GM18873 (cell line): ENCODE measurements at regions not wholly inside any gene's neighbourhood (a gene's known extent, or its start where the extent isn't known, plus 50 kb on each side); places are given as distances from the start of the nearest gene placed in this dataset.
"Not testable (repeated sequence)": the region's sequence is repeated elsewhere in the genome, so short reads cannot be mapped to it uniquely, and the experiment has no call there.

ENCODE experiments used
- ATAC-seq: cut with Tn5 transposase; IDR thresholded peaks from one replicate; pipeline ENCODE4 v1.9.1; 2021; ENCODE audit warnings: mild to moderate bottlenecking, moderate library complexity, moderate number of reproducible peaks; ENCODE audit not compliant: unreplicated experiment, low FRiP score

DNA sequence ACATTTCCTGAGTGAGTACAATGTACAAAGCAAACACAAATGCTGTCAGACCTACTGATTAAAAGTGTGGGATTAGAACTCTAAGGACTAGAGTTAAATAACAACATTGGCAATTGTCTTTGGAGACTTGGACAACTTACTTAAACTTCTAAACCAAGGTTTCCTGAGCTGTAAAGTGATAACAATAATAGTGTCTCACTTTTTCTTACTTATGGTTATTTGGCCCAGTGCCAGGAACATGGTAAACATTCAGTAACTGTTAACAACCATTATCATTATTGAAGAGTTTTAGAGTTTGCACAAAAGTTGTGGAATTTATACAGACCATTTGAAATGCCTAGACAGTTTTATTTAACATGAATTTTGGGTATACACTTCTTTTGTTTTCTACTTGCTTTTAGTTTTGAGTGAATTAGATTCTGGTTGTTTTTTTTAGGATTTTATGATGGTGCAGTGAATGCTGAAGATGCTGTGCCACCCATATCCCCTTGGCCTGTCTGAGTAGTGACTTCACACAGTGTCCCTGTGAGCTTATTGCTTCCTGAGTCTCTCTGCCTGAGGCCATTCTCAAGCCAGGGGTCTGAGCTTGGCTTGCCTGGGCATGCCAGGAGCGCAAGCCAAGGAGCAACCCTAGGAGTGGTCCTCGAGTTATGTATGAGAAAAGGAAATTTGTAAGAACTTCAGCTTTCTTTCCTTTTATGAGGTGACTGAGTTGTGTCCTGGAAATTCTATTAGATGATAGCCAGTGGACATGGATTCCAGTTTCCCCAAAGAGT, 932.8 kb downstream of the TTLL7 start:
- no peak for ATAC-seq

DNA sequence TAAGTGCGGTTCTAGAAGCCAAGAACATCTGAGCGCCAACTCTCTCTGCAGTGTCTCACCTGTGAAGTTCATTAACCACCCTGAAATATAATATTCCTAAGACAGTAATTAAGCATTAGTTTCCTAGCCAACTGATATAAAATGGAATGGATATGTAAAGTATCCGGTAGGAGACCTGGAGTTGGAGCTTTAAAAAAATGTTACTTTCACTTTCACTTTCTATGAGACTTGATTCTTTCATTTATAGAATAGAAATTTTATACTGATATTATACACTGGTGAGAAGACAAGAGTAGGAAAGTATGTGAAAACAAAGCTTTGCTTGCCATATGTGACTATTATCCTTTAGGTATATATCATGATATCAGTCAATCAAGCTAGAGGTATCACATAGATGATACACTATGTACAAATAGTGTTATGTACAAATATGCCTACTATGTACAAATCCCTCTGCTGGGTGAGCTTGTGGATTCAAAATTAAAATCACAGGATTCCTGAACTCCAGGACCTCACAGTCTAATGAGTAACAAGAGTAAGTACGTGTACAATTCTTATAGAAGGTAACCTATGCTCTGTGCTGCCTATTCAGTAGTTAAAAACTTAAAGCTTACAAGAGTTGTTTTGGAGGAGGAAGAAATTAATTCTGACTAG, 934.2 kb downstream of the TTLL7 start:
- no peak for ATAC-seq

DNA sequence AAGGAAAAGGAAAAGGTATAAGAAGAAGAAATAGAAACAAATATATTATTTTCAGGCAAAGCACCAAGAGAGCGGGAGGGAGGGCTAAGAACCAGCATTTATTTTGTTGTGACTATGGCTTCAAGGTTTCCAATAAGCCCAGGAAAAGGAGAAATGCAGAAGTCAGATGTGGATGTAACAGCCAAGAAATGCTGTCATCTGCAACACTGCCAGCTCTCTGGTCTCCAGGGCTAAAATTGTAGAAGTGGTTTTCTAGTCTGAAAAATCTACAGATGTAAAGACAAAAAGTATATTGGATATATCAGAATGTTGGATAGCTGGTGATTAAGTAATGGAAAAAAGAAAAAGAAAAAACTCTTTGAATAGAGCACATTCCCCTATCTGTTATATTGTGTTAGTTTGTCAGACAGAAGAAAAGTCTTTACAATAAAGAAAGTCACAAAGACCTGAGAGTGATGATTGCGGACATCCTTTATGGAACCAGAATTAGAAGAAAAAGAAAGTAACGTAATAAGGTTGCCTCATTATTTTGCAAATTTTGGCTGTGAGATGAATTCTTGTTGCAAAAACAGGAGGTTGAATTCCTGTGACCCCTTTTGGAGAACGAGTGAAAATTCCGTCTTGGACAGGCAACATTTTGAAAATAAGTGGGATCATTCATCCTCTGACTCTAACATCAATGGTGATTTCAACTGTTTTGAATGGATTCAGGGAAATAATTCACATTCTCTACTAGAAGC, 938.1 kb downstream of the TTLL7 start:
- ATAC-seq, result no peak

DNA sequence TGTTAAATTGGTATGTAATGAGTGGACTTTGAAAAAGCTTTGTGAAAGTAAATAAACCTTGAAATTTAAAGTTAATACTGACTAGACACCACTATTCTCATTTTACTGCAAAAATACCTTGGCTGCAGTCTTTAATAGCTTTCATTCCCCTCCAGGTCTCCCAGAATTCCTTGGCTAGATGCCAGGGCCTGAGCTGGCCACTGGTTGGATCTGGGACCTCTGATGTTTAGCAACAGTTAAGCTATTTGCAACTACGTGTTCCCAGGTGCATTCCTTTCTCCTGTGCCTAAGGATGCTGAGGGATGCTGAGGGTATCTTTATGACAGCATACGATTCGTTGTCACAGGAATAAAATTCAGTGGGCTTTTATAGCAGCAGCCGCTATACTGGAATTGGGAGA, 938.7 kb downstream of the TTLL7 start:
- no peak for ATAC-seq

DNA sequence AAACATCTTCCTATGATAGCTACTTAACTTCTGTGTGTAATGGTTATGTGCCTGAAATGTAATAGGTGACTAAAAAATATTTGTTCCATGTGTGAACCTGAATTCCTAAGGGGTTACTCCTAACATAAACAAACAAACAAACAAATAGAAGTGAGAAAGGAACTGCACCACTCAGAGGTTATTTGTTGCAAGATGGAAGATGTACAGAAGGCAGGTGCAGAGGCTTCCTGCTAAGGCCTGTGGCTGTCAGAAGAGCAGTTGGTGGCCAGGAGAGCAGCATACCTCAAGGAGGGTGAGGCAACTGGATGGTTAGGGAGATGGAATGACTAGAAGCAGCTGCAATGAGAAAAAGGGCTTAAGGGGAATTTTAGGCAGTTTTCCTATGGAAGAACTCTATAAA, 940.6 kb downstream of the TTLL7 start:
- ATAC-seq, result no peak

DNA sequence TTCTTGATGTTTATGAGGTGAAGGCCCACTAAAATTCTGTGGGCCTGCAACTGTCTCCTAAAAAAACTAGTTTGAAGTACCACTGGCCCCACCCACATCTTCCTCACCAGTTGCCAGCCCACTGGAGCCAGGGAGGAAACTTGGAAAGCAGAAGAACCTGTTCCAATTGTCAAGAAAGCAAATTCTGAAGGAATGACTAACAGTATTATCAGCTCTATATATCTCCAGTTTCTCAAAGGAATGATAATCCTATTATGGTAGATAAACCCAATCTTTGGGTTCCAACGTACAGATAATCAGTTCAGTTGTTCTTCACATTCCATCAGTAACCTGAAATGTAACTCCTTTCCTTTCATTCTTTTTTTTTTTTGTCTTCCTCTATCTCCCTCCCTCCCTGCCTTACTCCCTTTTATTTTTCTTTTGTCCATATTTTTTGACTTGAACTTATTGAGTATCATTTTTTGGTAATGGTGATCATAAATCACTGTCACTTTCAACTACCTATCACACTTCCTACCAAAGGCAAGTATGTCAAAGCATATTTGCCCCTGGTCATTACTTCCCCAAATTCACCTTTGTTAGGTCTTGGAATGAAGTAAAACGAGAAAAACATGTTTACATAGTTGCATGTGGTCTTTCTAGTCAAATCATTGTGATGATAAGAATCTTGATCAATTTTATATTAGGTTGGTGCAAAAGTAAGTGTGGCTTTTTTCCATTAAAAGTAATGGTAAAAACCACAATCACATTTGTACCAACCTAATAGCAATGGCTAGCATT, 943.4 kb downstream of the TTLL7 start:
- no peak for ATAC-seq

DNA sequence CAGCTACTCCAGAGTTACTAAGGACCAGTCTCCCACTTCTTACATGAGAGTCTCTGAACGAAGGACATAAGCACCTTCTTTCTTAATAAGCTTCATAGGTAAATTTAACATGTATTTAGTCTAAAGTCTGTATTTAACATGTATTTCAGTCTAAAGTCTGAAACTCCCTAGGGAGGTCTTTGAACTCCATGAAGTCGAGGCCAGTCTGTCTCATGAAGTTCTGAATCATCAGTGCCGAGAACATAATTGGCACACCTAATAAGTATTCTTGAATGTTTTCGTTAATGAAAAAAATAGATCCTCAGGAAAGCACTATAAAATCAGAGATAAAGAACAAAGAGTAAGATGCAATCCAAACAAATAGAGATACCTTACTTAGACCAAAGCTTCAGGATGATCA, 945.5 kb downstream of the TTLL7 start:
- no peak for ATAC-seq

DNA sequence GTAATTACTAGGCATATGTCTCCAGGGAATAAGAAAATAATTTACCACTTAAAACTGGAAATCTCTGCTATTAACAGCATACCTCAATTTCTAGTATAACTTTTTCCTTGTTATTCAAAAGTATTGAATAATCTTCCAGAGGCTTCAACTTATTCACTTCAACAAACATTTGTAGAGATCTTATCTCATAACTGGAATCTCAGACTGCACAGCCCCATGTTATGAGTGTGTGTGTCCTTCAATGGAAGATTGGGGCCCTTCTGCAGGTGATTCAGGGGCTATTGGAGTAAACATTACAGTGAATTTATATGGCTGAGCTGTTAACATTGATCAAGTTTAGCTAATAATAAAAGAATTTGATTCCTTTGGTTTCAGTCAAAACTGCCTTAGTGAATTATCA, 946.1 kb downstream of the TTLL7 start:
- ATAC-seq, result no peak

DNA sequence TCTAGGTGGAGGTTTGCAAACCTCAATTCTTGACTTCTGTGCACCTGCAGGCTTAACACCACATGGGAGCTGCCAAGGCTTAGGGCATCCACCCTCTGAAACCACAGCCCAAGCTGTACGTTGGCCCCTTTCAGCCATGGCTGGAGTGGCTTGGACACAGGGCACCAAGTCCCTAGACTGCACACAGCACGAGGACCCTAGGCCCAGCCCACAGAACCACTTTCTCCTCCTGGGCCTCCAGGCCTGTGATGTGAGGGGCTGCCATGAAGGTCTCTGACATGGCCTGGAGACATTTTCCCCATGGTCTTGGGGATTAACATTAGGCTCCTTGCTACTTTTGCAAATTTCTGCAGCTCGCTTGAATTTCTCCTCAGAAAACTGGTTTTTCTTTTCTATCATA, 947.9 kb downstream of the TTLL7 start:
- not testable (repeated sequence) for ATAC-seq

DNA sequence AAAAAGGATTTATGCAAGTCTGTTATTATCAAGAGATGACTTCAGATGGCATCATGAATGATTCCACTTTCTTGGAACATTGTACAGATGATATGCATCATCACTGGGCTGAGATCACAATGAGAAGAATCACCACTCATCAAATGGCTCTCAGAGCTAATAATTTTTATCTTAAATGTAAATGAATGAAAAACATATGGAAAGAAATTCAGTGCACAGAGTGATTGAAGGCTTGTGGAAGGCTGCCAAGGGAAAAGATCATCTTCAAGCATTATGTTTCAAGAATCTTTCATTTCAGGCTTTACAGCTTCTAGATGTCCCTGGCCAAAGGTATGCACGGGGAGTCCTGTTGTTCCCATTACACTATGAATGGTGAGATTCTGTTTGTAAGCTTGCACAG, 955.7 kb downstream of the TTLL7 start:
- ATAC-seq, result no peak

DNA sequence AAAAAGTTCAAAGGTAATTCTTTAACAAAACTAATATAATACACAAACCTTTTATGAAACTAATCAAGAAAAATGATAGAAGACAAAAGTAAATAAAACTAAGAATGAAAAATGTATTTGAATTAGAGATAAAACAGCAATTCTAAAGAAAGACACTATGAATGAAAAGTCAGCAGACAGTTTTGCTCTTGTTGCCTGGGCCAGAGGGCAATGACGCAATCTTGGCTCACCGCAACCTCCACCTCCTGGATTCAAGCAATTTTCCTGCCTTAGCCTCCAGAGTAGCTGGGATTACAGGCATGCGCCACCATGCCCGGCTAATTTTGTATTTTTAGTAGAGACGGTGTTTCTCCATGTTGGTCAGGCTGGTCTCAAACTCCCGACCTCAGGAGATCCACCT, 959.8 kb downstream of the TTLL7 start:
- not testable (repeated sequence) for ATAC-seq

DNA sequence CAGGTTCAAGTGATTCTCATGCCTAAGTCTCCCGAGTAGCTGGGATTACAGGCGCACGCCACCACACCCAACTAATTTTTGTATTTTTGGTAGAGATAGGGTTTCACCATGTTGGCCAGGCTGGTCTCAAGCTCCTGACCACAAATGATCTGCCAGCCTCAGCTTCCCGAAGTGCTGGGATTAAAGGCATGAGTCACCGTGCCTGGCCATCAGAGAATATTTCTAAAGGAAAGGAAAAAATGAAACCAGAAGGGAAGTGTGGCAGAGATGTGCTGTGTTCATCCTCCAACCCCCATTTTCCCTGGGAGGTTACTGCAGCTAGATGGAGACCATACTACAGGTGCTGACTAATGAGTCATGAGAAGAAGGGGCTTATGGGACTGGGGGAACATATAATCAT, 964.1 kb downstream of the TTLL7 start:
- no peak for ATAC-seq

DNA sequence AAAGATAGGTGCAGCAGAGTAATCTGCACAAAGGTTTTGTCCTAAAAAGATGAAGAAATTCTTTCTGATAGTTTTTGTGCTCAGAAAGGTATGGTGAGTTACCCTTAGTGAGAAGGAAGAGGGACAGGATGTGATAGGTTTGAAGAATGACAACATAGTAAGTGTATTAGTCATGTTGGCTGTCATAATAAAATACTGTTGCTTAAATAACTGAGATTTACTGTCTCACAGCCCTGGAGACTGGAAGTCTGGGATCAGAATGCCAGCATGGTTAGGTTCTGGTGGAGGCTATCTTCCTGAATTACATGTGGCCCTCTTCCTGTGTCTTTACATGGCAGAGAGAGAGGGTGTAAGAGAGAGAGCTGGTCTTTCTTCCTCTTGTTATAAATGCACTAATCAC, 965.2 kb downstream of the TTLL7 start:
- no peak for ATAC-seq

DNA sequence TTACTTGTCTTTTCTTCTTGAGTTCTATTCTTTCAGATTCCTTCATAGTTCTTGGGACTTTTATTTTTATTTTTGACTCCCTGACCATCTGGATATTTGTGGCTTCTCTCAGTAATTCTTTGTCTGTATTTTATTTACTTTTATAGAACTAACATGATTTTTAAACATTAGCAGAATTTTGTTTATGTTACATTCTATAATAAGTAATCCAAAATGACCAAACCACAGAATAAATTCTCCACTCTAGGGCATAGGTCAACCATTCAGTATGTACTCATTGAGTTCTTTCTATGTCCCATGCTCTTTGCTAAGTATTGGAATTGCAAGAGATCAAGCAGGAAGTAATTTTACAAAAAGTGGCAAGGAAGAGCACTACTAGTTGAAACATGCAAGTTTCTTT, 969.0 kb downstream of the TTLL7 start:
- ATAC-seq, result no peak

DNA sequence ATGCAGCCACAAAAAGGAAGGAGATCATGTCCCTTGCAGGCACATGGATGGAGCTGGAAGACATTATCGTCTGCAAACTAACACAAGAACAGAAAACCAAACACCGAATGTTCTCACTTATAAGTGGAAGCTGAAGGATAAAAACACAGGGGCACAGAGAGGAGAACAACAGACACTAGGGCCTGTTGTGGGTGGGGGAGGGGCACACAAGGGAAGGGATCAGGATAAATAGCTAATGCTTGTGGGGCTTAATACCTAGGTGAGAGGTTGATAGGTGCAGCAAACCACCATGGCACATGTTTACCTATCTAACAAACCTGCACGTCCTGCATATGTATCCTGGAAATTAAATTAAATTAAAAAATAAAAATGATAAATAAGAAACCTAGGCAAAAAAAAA, 969.9 kb downstream of the TTLL7 start:
- no peak for ATAC-seq

DNA sequence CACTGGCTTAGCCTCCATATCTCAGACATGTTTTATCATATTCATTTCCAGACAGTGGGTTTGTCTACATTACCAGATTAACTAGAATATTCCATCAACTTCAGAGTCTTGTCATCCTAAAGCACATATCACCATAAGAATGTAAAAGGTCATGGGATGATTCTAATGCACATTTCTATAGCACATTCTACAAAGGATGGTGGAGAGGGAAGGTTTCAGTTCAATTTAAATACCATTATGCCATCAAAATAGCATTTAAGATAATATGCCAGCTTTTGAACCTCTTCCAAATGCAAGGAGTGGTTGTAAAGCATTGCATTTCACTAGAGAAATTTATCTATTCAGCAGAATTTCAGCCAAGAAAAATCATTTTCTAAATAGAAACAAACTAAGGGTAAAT, 970.5 kb downstream of the TTLL7 start:
- no peak for ATAC-seq

DNA sequence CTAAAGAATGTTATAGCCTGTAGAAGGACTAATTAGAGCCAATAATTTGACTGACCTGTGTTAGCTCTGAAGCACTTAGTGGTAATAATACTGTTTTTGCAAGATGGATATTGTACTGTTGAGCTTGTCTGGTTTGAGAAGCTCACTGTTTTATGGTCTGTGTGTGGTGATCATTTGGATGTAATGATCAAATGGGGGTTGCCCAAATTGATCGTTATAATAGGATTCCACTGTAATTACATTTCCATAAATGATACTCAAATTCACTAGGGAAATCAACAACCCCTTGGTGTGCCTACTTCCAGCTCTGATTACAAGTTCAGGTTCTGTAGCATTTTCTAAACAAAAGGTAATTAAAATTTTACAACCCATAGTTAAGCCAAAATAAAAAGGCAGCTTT, 971.4 kb downstream of the TTLL7 start:
- ATAC-seq, result no peak

DNA sequence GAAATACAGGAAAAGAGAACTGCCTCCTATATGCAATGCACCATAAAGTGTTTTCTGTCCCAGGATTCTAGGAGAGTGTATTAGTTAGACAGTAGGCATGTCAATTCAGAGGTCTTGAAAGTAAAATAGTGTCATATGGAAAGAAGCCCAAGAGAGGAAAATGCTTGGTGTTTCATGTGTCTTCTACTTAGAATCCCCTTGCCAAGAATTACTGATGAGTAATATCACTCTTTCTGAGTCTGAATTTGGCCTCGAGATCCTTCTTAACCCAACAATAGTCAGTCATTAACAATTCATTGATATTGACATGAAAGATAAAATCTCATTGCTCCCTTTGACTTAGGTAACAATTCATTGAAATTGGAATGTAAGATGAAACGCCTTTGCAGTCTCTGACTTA, 972.2 kb downstream of the TTLL7 start:
- no peak for ATAC-seq

DNA sequence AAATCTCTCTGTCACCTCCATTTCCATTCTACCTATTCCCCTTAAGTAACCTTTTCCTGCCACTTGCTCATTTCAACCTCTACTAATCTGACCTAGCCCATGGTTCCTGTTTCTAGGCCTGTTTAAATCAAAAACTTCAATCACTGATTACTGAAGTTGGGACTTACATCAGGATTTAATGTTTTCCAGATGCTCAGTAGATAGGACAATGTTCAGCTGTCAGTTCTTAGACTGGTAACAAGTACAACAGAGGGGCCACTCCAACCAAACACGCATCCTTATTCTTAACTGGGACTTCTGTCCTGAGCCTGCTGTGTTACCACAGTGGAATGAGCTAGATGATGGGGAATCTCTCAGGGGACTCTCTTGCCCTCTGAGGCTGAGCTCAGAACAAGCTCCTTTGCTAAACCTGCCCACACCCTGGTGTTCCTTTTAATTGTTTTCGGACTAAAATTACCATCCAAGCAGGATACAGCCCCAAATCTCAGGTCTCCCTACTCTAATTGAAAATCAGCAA, 974.6 kb downstream of the TTLL7 start:
- no peak for ATAC-seq

DNA sequence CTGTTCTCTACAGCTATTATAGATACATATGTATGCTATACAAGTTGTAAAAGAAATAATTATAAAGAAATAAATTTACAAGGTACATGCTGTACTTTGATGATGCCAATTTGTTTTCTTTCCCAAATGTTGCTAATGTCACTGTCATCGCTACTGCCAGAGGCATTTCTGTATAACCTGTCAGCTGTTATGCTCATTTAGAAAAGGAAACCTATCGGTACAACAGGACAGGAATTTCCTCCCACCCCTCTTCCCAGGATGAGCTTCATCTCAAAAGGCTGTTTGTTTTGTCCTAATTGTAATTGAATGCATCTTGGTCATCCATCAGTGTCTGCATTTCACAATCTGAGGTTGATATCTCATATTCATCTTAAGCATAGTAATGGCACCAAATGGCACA, 975.7 kb downstream of the TTLL7 start:
- ATAC-seq, result no peak

DNA sequence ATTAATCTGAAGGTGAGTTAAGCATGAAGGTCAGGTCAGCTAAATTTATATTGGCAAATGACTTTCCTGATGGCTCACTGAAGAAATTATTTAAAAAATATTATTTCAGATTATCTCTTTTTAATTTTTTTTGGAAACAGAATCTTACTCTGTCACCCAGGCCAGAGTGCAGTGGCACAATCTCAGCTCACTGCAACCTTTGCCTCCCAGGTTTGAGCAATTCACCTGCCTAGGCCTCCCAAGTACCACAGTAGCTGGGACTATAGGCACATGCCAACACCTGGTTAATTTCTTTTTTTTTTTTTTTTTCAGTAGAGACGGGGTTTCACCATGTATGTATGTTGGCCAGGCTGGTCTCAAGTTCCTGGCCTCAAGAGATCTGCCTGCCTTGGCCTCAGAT, 976.7 kb downstream of the TTLL7 start:
- no peak for ATAC-seq
